ENCODE measurements at regions not wholly inside any gene's neighbourhood (a gene's known extent, or its start where the extent isn't known, plus 50 kb on each side); places are given as distances from the start of the nearest gene placed in this dataset.
"Not testable (repeated sequence)": the region's sequence is repeated elsewhere in the genome, so short reads cannot be mapped to it uniquely, and the experiment has no call there.

GRCh38 chr6:121887724-121888123 is 452.3 kb downstream of the GJA1 start:
- no peaks in the 10 kb centered on the region for H3K27me3 ChIP-seq
- no peak overlapping the region for H3K27ac ChIP-seq
- H3K9me3 ChIP-seq, result no peaks in the 10 kb centered on the region
- ATAC-seq (no peak), DNase-seq (no peak)
- no peak for TF ChIP-seq CTCF (IDR thresholded peaks at IDR 0.05 in 4 of 5, conservative IDR thresholded peaks at IDR 0.05 in 1 of 5)
- no peak for TF ChIP-seq POLR2A (IDR thresholded peaks at IDR 0.05)
- intact Hi-C loops (cut with DNase I; ENCODE audit: low total_unique reads) (no loop called here), in situ Hi-C loops (cut with MboI; ENCODE audit: low sequenced_read_pairs in 4 of 4) (no loop called here)
- no peaks in the 10 kb centered on the region for H3K36me3 ChIP-seq
- H3K4me1 ChIP-seq, result no peaks in the 10 kb centered on the region
- no peak overlapping the region for H3K4me3 ChIP-seq

GRCh38 chr6:121890307-121890910 is 455.0 kb downstream of the GJA1 start:
- H3K4me3 ChIP-seq, result no peak overlapping the region
- in situ Hi-C loops (cut with MboI; ENCODE audit: low sequenced_read_pairs in 4 of 4), result no loop called here
- TF ChIP-seq CTCF (IDR thresholded peaks at IDR 0.05 in 4 of 5, conservative IDR thresholded peaks at IDR 0.05 in 1 of 5) (no peak), POLR2A (IDR thresholded peaks at IDR 0.05) (no peak)
- H3K27me3 ChIP-seq, result no peaks in the 10 kb centered on the region
- DNase-seq, result no peak
- no peaks in the 10 kb centered on the region for H3K36me3 ChIP-seq
- H3K4me1 ChIP-seq, result no peaks in the 10 kb centered on the region
- no peak overlapping the region for H3K27ac ChIP-seq
- no peaks in the 10 kb centered on the region for H3K9me3 ChIP-seq
- intact Hi-C loops (cut with DNase I; ENCODE audit: low total_unique reads), result no loop called here
- ATAC-seq, result no peak

GRCh38 chr6:121895731-121896130 is 460.3 kb downstream of the GJA1 start:
- intact Hi-C loops (cut with DNase I; ENCODE audit: low total_unique reads); in situ Hi-C loops (cut with MboI; ENCODE audit: low sequenced_read_pairs in 4 of 4): not testable (repeated sequence)

GRCh38 chr6:121896363-121896762 is 460.9 kb downstream of the GJA1 start:
- no peaks in the 10 kb centered on the region for H3K9me3 ChIP-seq
- H3K36me3 ChIP-seq, result no peaks in the 10 kb centered on the region
- H3K4me1 ChIP-seq, result no peaks in the 10 kb centered on the region
- no peak for ATAC-seq
- no peak overlapping the region for H3K27ac ChIP-seq
- intact Hi-C loops (cut with DNase I; ENCODE audit: low total_unique reads) (no loop called here), in situ Hi-C loops (cut with MboI; ENCODE audit: low sequenced_read_pairs in 4 of 4) (no loop called here)
- no peak for DNase-seq
- no peaks in the 10 kb centered on the region for H3K27me3 ChIP-seq
- H3K4me3 ChIP-seq, result no peak overlapping the region
- no peak for TF ChIP-seq POLR2A (IDR thresholded peaks at IDR 0.05)
- no peak for TF ChIP-seq CTCF (IDR thresholded peaks at IDR 0.05 in 4 of 5, conservative IDR thresholded peaks at IDR 0.05 in 1 of 5)

More at GRCh38 chr6:121895731-121896130, 460.3 kb downstream of the GJA1 start:
- not testable (repeated sequence) for ATAC-seq, H3K27ac ChIP-seq, H3K36me3 ChIP-seq, H3K9me3 ChIP-seq, DNase-seq, H3K4me1 ChIP-seq, H3K27me3 ChIP-seq, H3K4me3 ChIP-seq

GRCh38 chr6:121896771-121897170 is 461.3 kb downstream of the GJA1 start:
- intact Hi-C loops (cut with DNase I; ENCODE audit: low total_unique reads) (no loop called here), in situ Hi-C loops (cut with MboI; ENCODE audit: low sequenced_read_pairs in 4 of 4) (no loop called here)
- Histone ChIP-seq H3K36me3 (no peaks in the 10 kb centered on the region), H3K27ac (no peak overlapping the region), H3K4me3 (no peak overlapping the region), H3K9me3 (no peaks in the 10 kb centered on the region), H3K4me1 (no peaks in the 10 kb centered on the region), H3K27me3 (no peaks in the 10 kb centered on the region)
- no peak for TF ChIP-seq POLR2A (IDR thresholded peaks at IDR 0.05)
- TF ChIP-seq CTCF (IDR thresholded peaks at IDR 0.05 in 4 of 5, conservative IDR thresholded peaks at IDR 0.05 in 1 of 5), result no peak
- ATAC-seq (no peak), DNase-seq (no peak)
